Spleen (tissue), 7 donors: ENCODE measurements at regions not wholly inside any gene's neighbourhood (a gene's known extent, or its start where the extent isn't known, plus 50 kb on each side); places are given as distances from the start of the nearest gene placed in this dataset.

ENCODE experiments used
- CTCF ChIP-seq, 11 experiments: fragments of 200-600 bp in 7 of 11; fragments of 450-650 bp in 4 of 11; sonication (generic) in 4 of 11; IDR thresholded peaks in 8 of 11; conservative IDR thresholded peaks in 3 of 11; 1 replicate in 7 of 11; 2 replicates in 4 of 11; pipeline versions ENCODE4 v1.4.0 to v1.8.0; 2016 to 2021; ENCODE audit warnings: antibody characterized with exemption in 11 of 11, inconsistent platforms in 4 of 11, mild to moderate bottlenecking in 1 of 11
- POLR2A ChIP-seq, 3 donors: fragments of 450-650 bp; IDR thresholded peaks; one replicate each; pipeline ENCODE4 v1.5.1; 2017; ENCODE audit warnings: antibody characterized with exemption in 3 of 3, mild to moderate bottlenecking in 1 of 3
- POLR2AphosphoS5 ChIP-seq, 3 donors: sonication (generic); formaldehyde crosslinking; IDR thresholded peaks; one replicate each; pipeline ENCODE4 v1.5.1; 2017; ENCODE audit warnings: antibody characterized with exemption in 3 of 3
- donor health status: DM: no; HTN: no; CAD: no; lungs with moderate emphysema.
- donor health status: DM: no; HTN: no; CAD: no.
- donor health status: DM: no; HTN: no; CAD: no.

- TF ChIP-seq CTCF (IDR thresholded peaks at IDR 0.05 in 8 of 11, conservative IDR thresholded peaks at IDR 0.05 in 3 of 11) (no peak), POLR2AphosphoS5 (IDR thresholded peaks at IDR 0.05) (no peak), POLR2A (IDR thresholded peaks at IDR 0.05) (no peak)
These were observed 377.1 kb upstream of the RORB start for GRCh38 chr9:74120061-74120460.
